ENCODE measurements at regions not wholly inside any gene's neighbourhood (a gene's known extent, or its start where the extent isn't known, plus 50 kb on each side); places are given as distances from the start of the nearest gene placed in this dataset.

DNA sequence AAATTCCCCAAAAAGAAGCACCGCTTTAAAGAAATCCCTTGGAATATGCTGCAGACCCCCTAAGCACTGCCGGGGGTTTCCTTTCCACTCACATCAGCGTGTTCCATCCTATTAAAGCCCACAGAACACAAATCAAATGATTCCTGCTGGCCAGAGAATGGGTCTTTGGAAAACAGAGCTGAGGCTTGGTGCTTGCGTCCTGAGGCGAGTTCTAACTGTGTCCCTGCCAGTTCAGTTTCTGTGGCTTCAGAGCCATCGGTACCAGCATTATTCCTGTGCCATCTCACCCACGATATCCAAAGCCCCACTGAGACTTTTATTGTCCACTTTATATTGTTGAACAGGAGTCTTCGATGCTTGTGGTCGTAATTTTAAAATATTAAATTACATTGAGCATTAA, 142.0 kb upstream of the SYT13 start:
- H3K79me2 ChIP-seq (ENCODE audit: insufficient read depth, low read length), result no peaks in the 10 kb centered on the region
- H3K9ac ChIP-seq (ENCODE audit: insufficient read depth, low read depth, low read length), result no peak overlapping the region
- in situ Hi-C loops (cut with HindIII; ENCODE audit: extremely low pct_ligation_motif_present, low pct_unique_long_range_greater_than_20kb), result no loop called here
- H3K27me3 ChIP-seq (ENCODE audit: control insufficient read depth in 1 of 2, insufficient read depth in 2 of 2, low read length in 2 of 2), result peaks cover 1 to 29% of the 10 kb centered on the region in 2 experiments; a peak in 4 of 5 replicates
- H3K27ac ChIP-seq (ENCODE audit: extremely low read length, insufficient read depth, low read length), result no peak overlapping the region
- CTCF ChIA-PET (ENCODE audit: low intra/inter-chr PET ratio, low total read pairs), result no interaction called here
- no peak for FAIRE-seq
- H4K20me1 ChIP-seq (ENCODE audit: insufficient read depth, low read length), result no peaks in the 10 kb centered on the region
- intact Hi-C loops (cut with micrococcal nuclease; ENCODE audit: unreplicated experiment), result no loop called here
- POLR2A ChIA-PET, result no interaction called here
- TF ChIP-seq ZNF468 (CRISPR knock-in tag; IDR thresholded peaks at IDR 0.05), result no peak
- no peak for TF ChIP-seq U2AF1 (optimal IDR thresholded peaks at IDR 0.05; ENCODE audit: low read depth, low read length)
- TF ChIP-seq FOXO1 (CRISPR knock-in tag; IDR thresholded peaks at IDR 0.05), result no peak
- no peak for TF ChIP-seq ZNF761 (CRISPR knock-in tag; conservative IDR thresholded peaks at IDR 0.05)
- no peak for TF ChIP-seq TIGD3 (CRISPR knock-in tag; IDR thresholded peaks at IDR 0.05; ENCODE audit: borderline replicate concordance)
- no peak for TF ChIP-seq ZNF570 (CRISPR knock-in tag; IDR thresholded peaks at IDR 0.05; ENCODE audit: borderline replicate concordance)
- no peak for TF ChIP-seq ZNF17 (CRISPR knock-in tag; IDR thresholded peaks at IDR 0.05)
- no peak for TF ChIP-seq PAX8 (CRISPR knock-in tag; IDR thresholded peaks at IDR 0.05; ENCODE audit: borderline replicate concordance)
- no peak for TF ChIP-seq ZNF432 (CRISPR knock-in tag; IDR thresholded peaks at IDR 0.05; ENCODE audit: borderline replicate concordance)
- TF ChIP-seq TRIM24 (CRISPR knock-in tag; IDR thresholded peaks at IDR 0.05), result no peak
- TF ChIP-seq ZBTB20 (CRISPR knock-in tag; IDR thresholded peaks at IDR 0.05; ENCODE audit: borderline replicate concordance, low read depth), result no peak
- TF ChIP-seq CREM (IDR thresholded peaks at IDR 0.05), result no peak
- TF ChIP-seq CREM (CRISPR knock-in tag; IDR thresholded peaks at IDR 0.05), result no peak
- TF ChIP-seq CHD4 (IDR thresholded peaks at IDR 0.05; ENCODE audit: borderline replicate concordance, low read length), result no peak
- TF ChIP-seq MLXIP (CRISPR knock-in tag; IDR thresholded peaks at IDR 0.05; ENCODE audit: borderline replicate concordance), result no peak
- no peak for TF ChIP-seq ZBTB21 (CRISPR knock-in tag; IDR thresholded peaks at IDR 0.05)
- no peak for TF ChIP-seq TGIF2 (CRISPR knock-in tag; IDR thresholded peaks at IDR 0.05)
- BruUV-seq (replicated peaks), result no TSS peak
- no peak overlapping the region for H3K4me2 ChIP-seq (ENCODE audit: low read depth, low read length)
- no peaks in the 10 kb centered on the region for H3K36me3 ChIP-seq (replicated peaks in 1 of 2; ENCODE audit: control insufficient read depth in 1 of 2, insufficient read depth in 2 of 2, low read length in 2 of 2)
- no peaks in the 10 kb centered on the region for H3K4me1 ChIP-seq (ENCODE audit: insufficient read depth, low read length)
- no peak for DNase-seq (ENCODE audit: low spot score)
- no peak overlapping the region for H2AFZ ChIP-seq (ENCODE audit: low read length)
- H3K9me3 ChIP-seq (ENCODE audit: low read length), result no peaks in the 10 kb centered on the region
- WGBS (ENCODE audit: low lambda C conversion rate), result 36% methylated on average over 7 of the region's 9 CpGs
- ATAC-seq, result no peak
- H3K4me3 ChIP-seq (replicated peaks in 1 of 3; ENCODE audit: insufficient read depth in 1 of 3, low read depth in 2 of 3, low read length in 3 of 3), result no peak overlapping the region
